ENCODE measurements at regions not wholly inside any gene's neighbourhood (a gene's known extent, or its start where the extent isn't known, plus 50 kb on each side); places are given as distances from the start of the nearest gene placed in this dataset.

DNA sequence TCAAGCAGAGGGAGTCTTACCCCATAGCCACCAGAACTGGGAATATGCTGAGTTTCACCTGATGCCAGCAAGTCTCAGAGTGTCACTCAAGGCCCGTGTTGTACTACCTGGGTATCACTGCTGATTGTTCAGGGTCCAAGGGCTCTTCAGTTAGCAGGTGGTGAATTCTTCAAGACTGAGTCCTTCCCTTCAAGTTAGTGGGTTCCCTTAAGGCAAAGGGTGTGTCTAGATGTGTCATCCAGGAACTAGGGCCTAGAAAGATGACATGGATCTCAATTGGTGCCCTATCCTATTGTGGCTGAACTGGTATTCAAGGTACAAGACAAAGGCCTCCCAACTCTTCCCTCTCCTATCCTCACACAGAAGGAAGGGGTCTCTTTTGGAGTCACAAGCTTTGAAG, 159.9 kb upstream of the DIPK2B start:
- H3K4me3 ChIP-seq (ENCODE audit: low read depth, low read length), result no peak overlapping the region
- ChIA-PET CTCF (no interaction called here), POLR2A (no interaction called here)
- no peaks in the 10 kb centered on the region for H3K36me3 ChIP-seq (ENCODE audit: control insufficient read depth in 2 of 2, insufficient read depth in 1 of 2, low read length in 2 of 2)
- no peak overlapping the region for H3K27ac ChIP-seq (ENCODE audit: extremely low read depth, low read depth, low read length)
- H3K4me1 ChIP-seq (ENCODE audit: control insufficient read depth, insufficient read depth, low read length), result no peaks in the 10 kb centered on the region
- TF ChIP-seq ZNF768 (tag by site-specific recombination; IDR thresholded peaks at IDR 0.05) (no peak), ZFP41 (tag by site-specific recombination; IDR thresholded peaks at IDR 0.05; ENCODE audit: borderline replicate concordance) (no peak)
- no peaks in the 10 kb centered on the region; the same call in 1 of the 2 replicates for H3K9me3 ChIP-seq (ENCODE audit: control insufficient read depth, insufficient read depth, low read depth, low read length)

DNA sequence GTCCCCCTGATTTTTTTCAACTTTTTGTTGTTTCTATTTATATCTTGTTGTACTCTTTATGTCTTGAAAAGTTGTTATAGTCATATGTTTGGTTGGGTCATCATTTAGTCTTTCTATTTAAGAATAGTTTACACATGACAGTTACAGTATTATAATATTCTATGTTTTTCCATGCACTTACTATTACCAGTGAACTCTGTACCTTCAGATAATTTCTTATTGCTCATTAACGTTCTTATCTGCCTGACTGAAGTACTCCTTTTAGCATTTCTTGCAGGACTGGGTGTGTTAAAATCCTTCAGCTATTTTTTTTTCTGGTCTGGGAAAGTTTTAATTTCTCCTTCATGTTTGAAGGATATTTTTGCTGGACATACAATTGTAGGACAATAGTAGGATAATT, 157.7 kb upstream of the DIPK2B start:
- no peaks in the 10 kb centered on the region for H3K36me3 ChIP-seq (ENCODE audit: control insufficient read depth in 2 of 2, insufficient read depth in 1 of 2, low read length in 2 of 2)
- H3K9me3 ChIP-seq (ENCODE audit: control insufficient read depth, insufficient read depth, low read depth, low read length), result no peaks in the 10 kb centered on the region
- no peak overlapping the region for H3K27ac ChIP-seq (ENCODE audit: extremely low read depth, low read depth, low read length)
- CTCF ChIA-PET, result interaction anchor here (0.6 kb wide), 1 partner anchor 49 kb away, joined by 3 read pairs; no protein-coding TSS in a partner anchor
- TF ChIP-seq HOXC10 (CRISPR knock-in tag; IDR thresholded peaks at IDR 0.05) (no peak), ZNF785 (tag by site-specific recombination; IDR thresholded peaks at IDR 0.05) (no peak), ZNF670 (tag by site-specific recombination; IDR thresholded peaks at IDR 0.05; ENCODE audit: low read depth) (no peak), FEZF1 (tag by site-specific recombination; IDR thresholded peaks at IDR 0.05) (no peak), ZNF596 (tag by site-specific recombination; IDR thresholded peaks at IDR 0.05) (no peak), ZSCAN4 (tag by site-specific recombination; IDR thresholded peaks at IDR 0.05) (no peak)
- TF ChIP-seq, protein P1, sequence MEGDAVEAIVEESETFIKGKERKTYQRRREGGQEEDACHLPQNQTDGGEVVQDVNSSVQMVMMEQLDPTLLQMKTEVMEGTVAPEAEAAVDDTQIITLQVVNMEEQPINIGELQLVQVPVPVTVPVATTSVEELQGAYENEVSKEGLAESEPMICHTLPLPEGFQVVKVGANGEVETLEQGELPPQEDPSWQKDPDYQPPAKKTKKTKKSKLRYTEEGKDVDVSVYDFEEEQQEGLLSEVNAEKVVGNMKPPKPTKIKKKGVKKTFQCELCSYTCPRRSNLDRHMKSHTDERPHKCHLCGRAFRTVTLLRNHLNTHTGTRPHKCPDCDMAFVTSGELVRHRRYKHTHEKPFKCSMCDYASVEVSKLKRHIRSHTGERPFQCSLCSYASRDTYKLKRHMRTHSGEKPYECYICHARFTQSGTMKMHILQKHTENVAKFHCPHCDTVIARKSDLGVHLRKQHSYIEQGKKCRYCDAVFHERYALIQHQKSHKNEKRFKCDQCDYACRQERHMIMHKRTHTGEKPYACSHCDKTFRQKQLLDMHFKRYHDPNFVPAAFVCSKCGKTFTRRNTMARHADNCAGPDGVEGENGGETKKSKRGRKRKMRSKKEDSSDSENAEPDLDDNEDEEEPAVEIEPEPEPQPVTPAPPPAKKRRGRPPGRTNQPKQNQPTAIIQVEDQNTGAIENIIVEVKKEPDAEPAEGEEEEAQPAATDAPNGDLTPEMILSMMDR (tag by site-specific recombination; IDR thresholded peaks at IDR 0.05), result no peak
- H3K4me3 ChIP-seq (ENCODE audit: low read depth, low read length), result no peak overlapping the region
- POLR2A ChIA-PET, result no interaction called here
- H3K4me1 ChIP-seq (ENCODE audit: control insufficient read depth, insufficient read depth, low read length), result no peaks in the 10 kb centered on the region

- ChIA-PET POLR2A (no interaction called here), CTCF (no interaction called here)
- Histone ChIP-seq H3K9me3 (ENCODE audit: control insufficient read depth, insufficient read depth, low read depth, low read length) (no peaks in the 10 kb centered on the region), H3K36me3 (ENCODE audit: control insufficient read depth in 2 of 2, insufficient read depth in 1 of 2, low read length in 2 of 2) (no peaks in the 10 kb centered on the region), H3K4me1 (ENCODE audit: control insufficient read depth, insufficient read depth, low read length) (no peaks in the 10 kb centered on the region), H3K27ac (ENCODE audit: extremely low read depth, low read depth, low read length) (no peak overlapping the region), H3K4me3 (ENCODE audit: low read depth, low read length) (no peak overlapping the region)
- no peak for TF ChIP-seq ZFP41 (tag by site-specific recombination; IDR thresholded peaks at IDR 0.05; ENCODE audit: borderline replicate concordance)
- TF ChIP-seq ZNF146 (tag by site-specific recombination; IDR thresholded peaks at IDR 0.05), result no peak
- TF ChIP-seq, protein P2, sequence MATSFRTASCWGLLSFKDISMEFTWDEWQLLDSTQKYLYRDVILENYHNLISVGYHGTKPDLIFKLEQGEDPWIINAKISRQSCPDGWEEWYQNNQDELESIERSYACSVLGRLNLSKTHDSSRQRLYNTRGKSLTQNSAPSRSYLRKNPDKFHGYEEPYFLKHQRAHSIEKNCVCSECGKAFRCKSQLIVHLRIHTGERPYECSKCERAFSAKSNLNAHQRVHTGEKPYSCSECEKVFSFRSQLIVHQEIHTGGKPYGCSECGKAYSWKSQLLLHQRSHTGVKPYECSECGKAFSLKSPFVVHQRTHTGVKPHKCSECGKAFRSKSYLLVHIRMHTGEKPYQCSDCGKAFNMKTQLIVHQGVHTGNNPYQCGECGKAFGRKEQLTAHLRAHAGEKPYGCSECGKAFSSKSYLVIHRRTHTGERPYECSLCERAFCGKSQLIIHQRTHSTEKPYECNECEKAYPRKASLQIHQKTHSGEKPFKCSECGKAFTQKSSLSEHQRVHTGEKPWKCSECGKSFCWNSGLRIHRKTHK (tag by site-specific recombination; IDR thresholded peaks at IDR 0.05), result no peak
- no peak for TF ChIP-seq ZNF600 (tag by site-specific recombination; IDR thresholded peaks at IDR 0.05)
- TF ChIP-seq, protein P3, sequence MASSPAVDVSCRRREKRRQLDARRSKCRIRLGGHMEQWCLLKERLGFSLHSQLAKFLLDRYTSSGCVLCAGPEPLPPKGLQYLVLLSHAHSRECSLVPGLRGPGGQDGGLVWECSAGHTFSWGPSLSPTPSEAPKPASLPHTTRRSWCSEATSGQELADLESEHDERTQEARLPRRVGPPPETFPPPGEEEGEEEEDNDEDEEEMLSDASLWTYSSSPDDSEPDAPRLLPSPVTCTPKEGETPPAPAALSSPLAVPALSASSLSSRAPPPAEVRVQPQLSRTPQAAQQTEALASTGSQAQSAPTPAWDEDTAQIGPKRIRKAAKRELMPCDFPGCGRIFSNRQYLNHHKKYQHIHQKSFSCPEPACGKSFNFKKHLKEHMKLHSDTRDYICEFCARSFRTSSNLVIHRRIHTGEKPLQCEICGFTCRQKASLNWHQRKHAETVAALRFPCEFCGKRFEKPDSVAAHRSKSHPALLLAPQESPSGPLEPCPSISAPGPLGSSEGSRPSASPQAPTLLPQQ (tag by site-specific recombination; IDR thresholded peaks at IDR 0.05), result no peak
- no peak for TF ChIP-seq PATZ1 (tag by site-specific recombination; IDR thresholded peaks at IDR 0.05)
- TF ChIP-seq ZNF112 (tag by site-specific recombination; IDR thresholded peaks at IDR 0.05), result no peak
- no peak for TF ChIP-seq ZNF140 (tag by site-specific recombination; IDR thresholded peaks at IDR 0.05)
- TF ChIP-seq, protein P4, sequence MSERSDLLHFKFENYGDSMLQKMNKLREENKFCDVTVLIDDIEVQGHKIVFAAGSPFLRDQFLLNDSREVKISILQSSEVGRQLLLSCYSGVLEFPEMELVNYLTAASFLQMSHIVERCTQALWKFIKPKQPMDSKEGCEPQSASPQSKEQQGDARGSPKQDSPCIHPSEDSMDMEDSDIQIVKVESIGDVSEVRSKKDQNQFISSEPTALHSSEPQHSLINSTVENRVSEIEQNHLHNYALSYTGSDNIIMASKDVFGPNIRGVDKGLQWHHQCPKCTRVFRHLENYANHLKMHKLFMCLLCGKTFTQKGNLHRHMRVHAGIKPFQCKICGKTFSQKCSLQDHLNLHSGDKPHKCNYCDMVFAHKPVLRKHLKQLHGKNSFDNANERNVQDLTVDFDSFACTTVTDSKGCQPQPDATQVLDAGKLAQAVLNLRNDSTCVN (tag by site-specific recombination; optimal IDR thresholded peaks at IDR 0.05), result no peak
- TF ChIP-seq MEIS1 (CRISPR knock-in tag; IDR thresholded peaks at IDR 0.05; ENCODE audit: borderline replicate concordance), result no peak
- no peak for TF ChIP-seq GLI2 (tag by site-specific recombination; IDR thresholded peaks at IDR 0.05; ENCODE audit: borderline replicate concordance, low read depth)
- TF ChIP-seq, protein P5, sequence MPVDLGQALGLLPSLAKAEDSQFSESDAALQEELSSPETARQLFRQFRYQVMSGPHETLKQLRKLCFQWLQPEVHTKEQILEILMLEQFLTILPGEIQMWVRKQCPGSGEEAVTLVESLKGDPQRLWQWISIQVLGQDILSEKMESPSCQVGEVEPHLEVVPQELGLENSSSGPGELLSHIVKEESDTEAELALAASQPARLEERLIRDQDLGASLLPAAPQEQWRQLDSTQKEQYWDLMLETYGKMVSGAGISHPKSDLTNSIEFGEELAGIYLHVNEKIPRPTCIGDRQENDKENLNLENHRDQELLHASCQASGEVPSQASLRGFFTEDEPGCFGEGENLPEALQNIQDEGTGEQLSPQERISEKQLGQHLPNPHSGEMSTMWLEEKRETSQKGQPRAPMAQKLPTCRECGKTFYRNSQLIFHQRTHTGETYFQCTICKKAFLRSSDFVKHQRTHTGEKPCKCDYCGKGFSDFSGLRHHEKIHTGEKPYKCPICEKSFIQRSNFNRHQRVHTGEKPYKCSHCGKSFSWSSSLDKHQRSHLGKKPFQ (tag by site-specific recombination; IDR thresholded peaks at IDR 0.05), result no peak
These were observed 152.8 kb upstream of the DIPK2B start for GRCh38 chrX:45353456-45353855.

All from HEK293 (cell line).